Heart left ventricle (tissue), 13 donors: ENCODE measurements at regions not wholly inside any gene's neighbourhood (a gene's known extent, or its start where the extent isn't known, plus 50 kb on each side); places are given as distances from the start of the nearest gene placed in this dataset.

Experiments used
- CTCF ChIP-seq, 12 donors: fragments of 200-600 bp; sonication (generic) in 4 of 12; IDR thresholded peaks; one replicate each; pipeline versions ENCODE4 v1.5.0 to v1.8.0; 2018 to 2022; ENCODE audit warnings: antibody characterized with exemption in 12 of 12, mild to moderate bottlenecking in 5 of 12
- POLR2A ChIP-seq, 2 donors: fragments of 450-650 bp; IDR thresholded peaks; one replicate each; pipeline ENCODE4 v1.6.1; 2017; ENCODE audit warnings: antibody characterized with exemption in 2 of 2, mild to moderate bottlenecking in 2 of 2, moderate library complexity in 2 of 2
- donor health status: ischemic (EF 13 %, LVEDD 7.1; RV severe dilation, severe dysfunction).
- donor health status: DM: no; HTN: yes; CAD: no.
- donor health status: DM: no; HTN: no; CAD: no.
- donor health status: ischemic (EF 25% LVEDD 6.9; RV normal size, moderate dysfunction).
- donor health status: ischemic (EF 25% LVEDD 5.7; RV mildly dilated, moderate dysfunction).
- donor health status: ischemic (EF 35%, LVEDD 5.7; RV mildly dilated, moderate dysfunction).
- donor health status: nonischemic (EF 11% LVEDD 7.7; RV severe dilation, severe dysfunction).
- donor health status: DM: yes; HTN: yes; CAD: no.
- donor health status: PGD.
- donor health status: ischemic (EF 29% LVEDD 5.4; RV normal size, mild dysfunction).
- donor health status: nonischemic (EF 23%, LVEDD 6.1; RV moderate dilation, normal function).

GRCh38 chr2:217189747-217190146 is 329.9 kb upstream of the TNP1 start:
- TF ChIP-seq CTCF (IDR thresholded peaks at IDR 0.05) (no peak), POLR2A (IDR thresholded peaks at IDR 0.05) (no peak)
